ENCODE measurements at regions not wholly inside any gene's neighbourhood (a gene's known extent, or its start where the extent isn't known, plus 50 kb on each side); places are given as distances from the start of the nearest gene placed in this dataset.

GRCh38 chr10:30793093-30793492, 163.5 kb upstream of the LYZL2 start:
- TF ChIP-seq CTCF (IDR thresholded peaks at IDR 0.05; ENCODE audit: insufficient read depth, missing control alignments): no peak
- FAIRE-seq (no peak), DNase-seq (ENCODE audit: insufficient read length, low spot score) (no peak)

GRCh38 chr10:30792025-30792424, 162.5 kb upstream of the LYZL2 start:
- no peak for TF ChIP-seq CTCF (IDR thresholded peaks at IDR 0.05; ENCODE audit: insufficient read depth, missing control alignments)
- FAIRE-seq (no peak), DNase-seq (ENCODE audit: insufficient read length, low spot score) (no peak)

GRCh38 chr10:30791197-30791611, 161.7 kb upstream of the LYZL2 start:
- TF ChIP-seq CTCF (IDR thresholded peaks at IDR 0.05; ENCODE audit: insufficient read depth, missing control alignments): no peak
- no peak for DNase-seq (ENCODE audit: insufficient read length, low spot score)
- no peak for FAIRE-seq

GRCh38 chr10:30789806-30790205, 160.3 kb upstream of the LYZL2 start:
- FAIRE-seq (no peak), DNase-seq (ENCODE audit: insufficient read length, low spot score) (no peak)
- no peak for TF ChIP-seq CTCF (IDR thresholded peaks at IDR 0.05; ENCODE audit: insufficient read depth, missing control alignments)

- FAIRE-seq (no peak), DNase-seq (ENCODE audit: insufficient read length, low spot score) (no peak)
- no peak for TF ChIP-seq CTCF (IDR thresholded peaks at IDR 0.05; ENCODE audit: insufficient read depth, missing control alignments)
These were observed 158.8 kb upstream of the LYZL2 start for GRCh38 chr10:30788307-30788706.

- DNase-seq (ENCODE audit: insufficient read length, low spot score) (no peak), FAIRE-seq (no peak)
- no peak for TF ChIP-seq CTCF (IDR thresholded peaks at IDR 0.05; ENCODE audit: insufficient read depth, missing control alignments)
These were observed 157.4 kb upstream of the LYZL2 start for GRCh38 chr10:30786906-30787305.

GRCh38 chr10:30786131-30786530, 156.6 kb upstream of the LYZL2 start:
- TF ChIP-seq CTCF (IDR thresholded peaks at IDR 0.05; ENCODE audit: insufficient read depth, missing control alignments): no peak
- FAIRE-seq (no peak), DNase-seq (ENCODE audit: insufficient read length, low spot score) (no peak)
